ENCODE measurements at regions not wholly inside any gene's neighbourhood (a gene's known extent, or its start where the extent isn't known, plus 50 kb on each side); places are given as distances from the start of the nearest gene placed in this dataset.

- H3K36me3 ChIP-seq (ENCODE audit: control insufficient read depth in 2 of 2, extremely low read depth in 1 of 2, insufficient read depth in 2 of 2, low read length in 2 of 2) = no peaks in the 10 kb centered on the region
- H3K9me3 ChIP-seq (replicated peaks; ENCODE audit: control insufficient read depth, insufficient read depth, low read length) = no peaks in the 10 kb centered on the region
- H4K20me1 ChIP-seq (replicated peaks; ENCODE audit: control insufficient read depth, extremely low read depth, insufficient read depth, low read length) = no peaks in the 10 kb centered on the region
- no TSS peak for BruUV-seq (replicated peaks)
- H3K9me1 ChIP-seq (replicated peaks; ENCODE audit: control insufficient read depth, extremely low read depth, insufficient read depth, low read length) = no peaks in the 10 kb centered on the region
- H2AFZ ChIP-seq (ENCODE audit: low read depth, low read length) = no peak overlapping the region
- no peak for DNase-seq (ENCODE audit: low read depth, low spot score)
- H3K27ac ChIP-seq (ENCODE audit: insufficient read depth, low read depth, low read length) = no peak overlapping the region
- dilution Hi-C loops (cut with MboI; ENCODE audit: extremely low pct_ligation_motif_present, low sequenced_read_pairs) (no loop called here), intact Hi-C loops (cut with micrococcal nuclease) (no loop called here)
- ChIA-PET CTCF (no interaction called here), POLR2A (no interaction called here)
- TF ChIP-seq JUN (IDR thresholded peaks at IDR 0.05; ENCODE audit: borderline replicate concordance, insufficient read depth, insufficient read length, low read depth) (no peak), MYC (IDR thresholded peaks at IDR 0.05; ENCODE audit: low read depth, low read length) (no peak), CTCF (IDR thresholded peaks at IDR 0.05; ENCODE audit: extremely low read depth in 1 of 2, insufficient read depth in 1 of 2, low read depth in 1 of 2, low read length in 2 of 2) (no peak)
- no peak overlapping the region for H3K4me2 ChIP-seq (ENCODE audit: insufficient read depth, low read length)
- H3K4me3 ChIP-seq (replicated peaks in 1 of 3; ENCODE audit: insufficient read depth in 1 of 3, low read depth in 1 of 3, low read length in 3 of 3) = no peak overlapping the region
- no peaks in the 10 kb centered on the region for H3K79me2 ChIP-seq (ENCODE audit: control insufficient read depth, insufficient read depth, low read length)
- no peak for FAIRE-seq
- no peak overlapping the region for H3K9ac ChIP-seq (replicated peaks; ENCODE audit: extremely low read depth, insufficient read depth, low read length)
- no peaks in the 10 kb centered on the region for H3K4me1 ChIP-seq (ENCODE audit: control insufficient read depth, extremely low read depth, insufficient read depth, low read length)
- no peaks in the 10 kb centered on the region for H3K27me3 ChIP-seq (ENCODE audit: control insufficient read depth in 2 of 2, insufficient read depth in 2 of 2, low read length in 2 of 2)
Observed at GRCh38 chr5:124453221-124454051, 293.0 kb downstream of the ZNF608 start.

GRCh38 chr5:124452412-124452811, 294.0 kb downstream of the ZNF608 start:
- ChIA-PET POLR2A (no interaction called here), CTCF (no interaction called here)
- Histone ChIP-seq H3K4me2 (ENCODE audit: insufficient read depth, low read length) (no peak overlapping the region), H3K27me3 (ENCODE audit: control insufficient read depth in 2 of 2, insufficient read depth in 2 of 2, low read length in 2 of 2) (no peaks in the 10 kb centered on the region), H3K9me1 (replicated peaks; ENCODE audit: control insufficient read depth, extremely low read depth, insufficient read depth, low read length) (no peaks in the 10 kb centered on the region), H2AFZ (ENCODE audit: low read depth, low read length) (no peak overlapping the region), H3K27ac (ENCODE audit: insufficient read depth, low read depth, low read length) (no peak overlapping the region), H3K9ac (replicated peaks; ENCODE audit: extremely low read depth, insufficient read depth, low read length) (no peak overlapping the region), H3K79me2 (ENCODE audit: control insufficient read depth, insufficient read depth, low read length) (no peaks in the 10 kb centered on the region), H3K9me3 (replicated peaks; ENCODE audit: control insufficient read depth, insufficient read depth, low read length) (no peaks in the 10 kb centered on the region), H3K4me3 (replicated peaks in 1 of 3; ENCODE audit: insufficient read depth in 1 of 3, low read depth in 1 of 3, low read length in 3 of 3) (no peak overlapping the region), H3K4me1 (ENCODE audit: control insufficient read depth, extremely low read depth, insufficient read depth, low read length) (no peaks in the 10 kb centered on the region), H4K20me1 (replicated peaks; ENCODE audit: control insufficient read depth, extremely low read depth, insufficient read depth, low read length) (no peaks in the 10 kb centered on the region), H3K36me3 (ENCODE audit: control insufficient read depth in 2 of 2, extremely low read depth in 1 of 2, insufficient read depth in 2 of 2, low read length in 2 of 2) (no peaks in the 10 kb centered on the region)
- dilution Hi-C loops (cut with MboI; ENCODE audit: extremely low pct_ligation_motif_present, low sequenced_read_pairs) = no loop called here
- DNase-seq (ENCODE audit: low read depth, low spot score) (no peak), FAIRE-seq (no peak)
- intact Hi-C loops (cut with micrococcal nuclease) = no loop called here
- no TSS peak for BruUV-seq (replicated peaks)
- TF ChIP-seq POLR2AphosphoS5 (IDR thresholded peaks at IDR 0.05; ENCODE audit: insufficient read depth, low read depth, low read length) (no peak), POLR2A (IDR thresholded peaks at IDR 0.05; ENCODE audit: low read depth, low read length) (no peak), GATA2 (IDR thresholded peaks at IDR 0.05; ENCODE audit: insufficient read depth, insufficient read length, low read depth, low read length) (no peak), FOS (IDR thresholded peaks at IDR 0.05; ENCODE audit: borderline replicate concordance, insufficient read depth, low read length) (no peak), EZH2 (IDR thresholded peaks at IDR 0.05; ENCODE audit: borderline replicate concordance, low read depth, low read length, severe bottlenecking) (no peak), MYC (IDR thresholded peaks at IDR 0.05; ENCODE audit: low read depth, low read length) (no peak), JUN (IDR thresholded peaks at IDR 0.05; ENCODE audit: borderline replicate concordance, insufficient read depth, insufficient read length, low read depth) (no peak), CTCF (IDR thresholded peaks at IDR 0.05; ENCODE audit: extremely low read depth in 1 of 2, insufficient read depth in 1 of 2, low read depth in 1 of 2, low read length in 2 of 2) (no peak)
- TF ChIP-seq, protein P1, sequence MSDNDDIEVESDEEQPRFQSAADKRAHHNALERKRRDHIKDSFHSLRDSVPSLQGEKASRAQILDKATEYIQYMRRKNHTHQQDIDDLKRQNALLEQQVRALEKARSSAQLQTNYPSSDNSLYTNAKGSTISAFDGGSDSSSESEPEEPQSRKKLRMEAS (IDR thresholded peaks at IDR 0.05; ENCODE audit: insufficient read depth, insufficient read length) = no peak

Data from endothelial cell of umbilical vein (primary cell).